ENCODE measurements at regions not wholly inside any gene's neighbourhood (a gene's known extent, or its start where the extent isn't known, plus 50 kb on each side); places are given as distances from the start of the nearest gene placed in this dataset.

DNA sequence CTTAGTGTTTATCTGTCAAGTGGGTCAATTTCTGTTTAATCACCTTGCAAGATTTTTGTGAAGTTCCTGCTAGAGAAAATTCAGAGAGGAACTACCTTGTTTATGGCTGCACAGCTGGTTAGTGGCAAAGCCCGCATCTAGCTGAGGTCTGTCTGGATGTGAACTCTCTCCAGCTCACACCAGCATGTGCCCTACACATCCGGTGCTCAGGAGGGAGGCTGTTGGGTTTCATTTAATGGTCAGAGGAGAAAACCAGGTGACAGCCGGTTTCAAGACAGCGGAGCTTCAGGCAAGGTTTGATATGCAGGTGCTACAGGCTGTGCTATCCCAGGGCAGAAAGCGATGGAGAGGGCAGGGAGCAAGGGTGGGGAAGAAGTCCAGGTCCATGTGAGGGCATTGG is 351.1 kb downstream of the ACTR3B start:
- no peak for TF ChIP-seq POLR2A (IDR thresholded peaks at IDR 0.05; ENCODE audit: low read depth, low read length)
- TF ChIP-seq POLR2AphosphoS5 (IDR thresholded peaks at IDR 0.05; ENCODE audit: low read depth, low read length), result no peak
